Erythroblast (primary cell): ENCODE measurements at regions not wholly inside any gene's neighbourhood (a gene's known extent, or its start where the extent isn't known, plus 50 kb on each side); places are given as distances from the start of the nearest gene placed in this dataset.

Experiments used
- GATA1 ChIP-seq: IDR thresholded peaks from 2 replicates; pipeline ENCODE4 v1.6.1; 2011; ENCODE audit warnings: low read depth, mild to moderate bottlenecking, control low read depth, low read length, moderate library complexity
- POLR2A ChIP-seq: IDR thresholded peaks from 2 replicates; pipeline ENCODE4 v1.6.1; 2011; ENCODE audit warnings: mild to moderate bottlenecking, low read length

DNA sequence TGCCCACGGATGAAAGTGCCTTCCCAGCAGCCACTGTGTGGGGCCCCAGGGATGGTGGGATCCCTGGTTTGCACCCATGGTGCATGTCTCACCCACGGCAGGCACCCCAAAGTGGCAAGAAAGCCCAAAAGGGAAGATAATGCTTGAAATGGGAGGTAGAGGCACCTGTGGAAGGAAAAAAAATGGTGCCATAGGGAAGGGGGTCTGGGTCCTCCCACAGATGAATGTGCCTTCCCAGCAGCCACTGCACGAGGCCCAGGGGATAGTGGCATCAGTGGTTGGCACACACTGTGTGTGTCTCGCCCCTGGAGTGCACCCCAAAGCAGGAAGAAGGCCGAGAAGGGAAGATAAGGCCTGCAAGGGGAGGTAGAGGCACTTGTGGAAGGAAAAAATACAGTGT lies 264.2 kb downstream of the ALG10 start:
- no peak for TF ChIP-seq POLR2A
- TF ChIP-seq GATA1, result no peak
